Gastrocnemius medialis (tissue), 4 donors: ENCODE measurements at regions not wholly inside any gene's neighbourhood (a gene's known extent, or its start where the extent isn't known, plus 50 kb on each side); places are given as distances from the start of the nearest gene placed in this dataset.

Experiments used
- POLR2A ChIP-seq, 2 donors: fragments of 450-650 bp; IDR thresholded peaks; one replicate each; pipeline ENCODE4 v1.6.1; 2017; ENCODE audit warnings: antibody characterized with exemption in 2 of 2, mild to moderate bottlenecking in 2 of 2, moderate library complexity in 2 of 2
- TF ChIP-seq, protein P1 (sequence below), 5 experiments: fragments of 450-650 bp in 3 of 5; fragments of 200-600 bp in 2 of 5; sonication (generic) in 2 of 5; IDR thresholded peaks in 4 of 5; conservative IDR thresholded peaks in 1 of 5; 1 replicate in 4 of 5; 2 replicates in 1 of 5; pipeline ENCODE4 v1.5.1; 2016 to 2019; ENCODE audit warnings: antibody characterized with exemption in 5 of 5, mild to moderate bottlenecking in 3 of 5, moderate library complexity in 3 of 5

DNA sequence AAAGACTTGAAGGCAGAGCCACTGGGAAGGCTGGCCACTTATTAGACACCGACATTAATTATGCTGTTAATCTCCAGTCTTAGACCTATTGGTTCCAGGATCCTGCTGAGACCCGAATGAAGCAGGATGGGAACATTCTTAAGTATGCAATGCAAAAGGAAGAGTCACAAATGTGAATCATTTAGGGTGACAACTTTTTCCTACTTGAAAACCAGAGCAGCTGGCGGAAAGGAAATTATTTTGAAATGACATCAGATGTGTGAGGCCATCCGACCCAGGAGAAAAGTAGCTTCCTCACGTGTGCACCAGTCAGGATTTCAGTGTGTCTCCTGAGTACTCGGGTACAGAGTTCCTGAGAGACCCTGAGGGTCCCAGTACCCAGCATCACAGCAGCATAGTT, 222.9 kb upstream of the NCKAP5 start:
- TF ChIP-seq, protein P1, sequence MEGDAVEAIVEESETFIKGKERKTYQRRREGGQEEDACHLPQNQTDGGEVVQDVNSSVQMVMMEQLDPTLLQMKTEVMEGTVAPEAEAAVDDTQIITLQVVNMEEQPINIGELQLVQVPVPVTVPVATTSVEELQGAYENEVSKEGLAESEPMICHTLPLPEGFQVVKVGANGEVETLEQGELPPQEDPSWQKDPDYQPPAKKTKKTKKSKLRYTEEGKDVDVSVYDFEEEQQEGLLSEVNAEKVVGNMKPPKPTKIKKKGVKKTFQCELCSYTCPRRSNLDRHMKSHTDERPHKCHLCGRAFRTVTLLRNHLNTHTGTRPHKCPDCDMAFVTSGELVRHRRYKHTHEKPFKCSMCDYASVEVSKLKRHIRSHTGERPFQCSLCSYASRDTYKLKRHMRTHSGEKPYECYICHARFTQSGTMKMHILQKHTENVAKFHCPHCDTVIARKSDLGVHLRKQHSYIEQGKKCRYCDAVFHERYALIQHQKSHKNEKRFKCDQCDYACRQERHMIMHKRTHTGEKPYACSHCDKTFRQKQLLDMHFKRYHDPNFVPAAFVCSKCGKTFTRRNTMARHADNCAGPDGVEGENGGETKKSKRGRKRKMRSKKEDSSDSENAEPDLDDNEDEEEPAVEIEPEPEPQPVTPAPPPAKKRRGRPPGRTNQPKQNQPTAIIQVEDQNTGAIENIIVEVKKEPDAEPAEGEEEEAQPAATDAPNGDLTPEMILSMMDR (IDR thresholded peaks at IDR 0.05 in 4 of 5, conservative IDR thresholded peaks at IDR 0.05 in 1 of 5), result no peak
- no peak for TF ChIP-seq POLR2A (IDR thresholded peaks at IDR 0.05)
